ENCODE measurements at regions not wholly inside any gene's neighbourhood (a gene's known extent, or its start where the extent isn't known, plus 50 kb on each side); places are given as distances from the start of the nearest gene placed in this dataset.

DNA sequence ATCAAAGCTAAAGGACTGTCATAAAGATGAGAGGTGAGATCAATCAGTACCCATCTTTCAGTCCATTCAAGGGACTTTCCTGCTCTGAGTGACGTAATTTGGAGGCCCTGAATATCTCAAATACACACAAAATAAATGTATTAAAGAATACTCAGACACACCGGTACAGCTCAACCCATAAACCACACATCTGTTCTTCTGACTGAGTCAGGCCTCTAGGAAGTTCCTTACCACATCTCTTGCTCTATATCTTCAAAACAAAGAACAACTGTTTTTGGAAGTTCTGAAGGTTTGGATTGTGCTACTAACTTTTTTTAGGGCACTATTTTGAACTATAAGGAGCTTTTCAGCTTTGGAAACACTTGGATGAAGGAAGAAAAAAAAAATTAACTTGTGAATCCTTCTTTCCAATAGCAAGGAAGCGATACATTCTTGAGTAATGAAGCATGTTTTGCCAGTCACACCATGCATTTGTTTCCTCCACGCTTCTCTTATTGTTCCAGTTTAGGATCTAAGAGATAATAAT, 866.5 kb upstream of the VRK2 start:
- TF ChIP-seq, protein P1, sequence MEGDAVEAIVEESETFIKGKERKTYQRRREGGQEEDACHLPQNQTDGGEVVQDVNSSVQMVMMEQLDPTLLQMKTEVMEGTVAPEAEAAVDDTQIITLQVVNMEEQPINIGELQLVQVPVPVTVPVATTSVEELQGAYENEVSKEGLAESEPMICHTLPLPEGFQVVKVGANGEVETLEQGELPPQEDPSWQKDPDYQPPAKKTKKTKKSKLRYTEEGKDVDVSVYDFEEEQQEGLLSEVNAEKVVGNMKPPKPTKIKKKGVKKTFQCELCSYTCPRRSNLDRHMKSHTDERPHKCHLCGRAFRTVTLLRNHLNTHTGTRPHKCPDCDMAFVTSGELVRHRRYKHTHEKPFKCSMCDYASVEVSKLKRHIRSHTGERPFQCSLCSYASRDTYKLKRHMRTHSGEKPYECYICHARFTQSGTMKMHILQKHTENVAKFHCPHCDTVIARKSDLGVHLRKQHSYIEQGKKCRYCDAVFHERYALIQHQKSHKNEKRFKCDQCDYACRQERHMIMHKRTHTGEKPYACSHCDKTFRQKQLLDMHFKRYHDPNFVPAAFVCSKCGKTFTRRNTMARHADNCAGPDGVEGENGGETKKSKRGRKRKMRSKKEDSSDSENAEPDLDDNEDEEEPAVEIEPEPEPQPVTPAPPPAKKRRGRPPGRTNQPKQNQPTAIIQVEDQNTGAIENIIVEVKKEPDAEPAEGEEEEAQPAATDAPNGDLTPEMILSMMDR (IDR thresholded peaks at IDR 0.05; ENCODE audit: low read depth, low read length): no peak
- TF ChIP-seq, protein P2, sequence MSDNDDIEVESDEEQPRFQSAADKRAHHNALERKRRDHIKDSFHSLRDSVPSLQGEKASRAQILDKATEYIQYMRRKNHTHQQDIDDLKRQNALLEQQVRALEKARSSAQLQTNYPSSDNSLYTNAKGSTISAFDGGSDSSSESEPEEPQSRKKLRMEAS (IDR thresholded peaks at IDR 0.05; ENCODE audit: low read depth, low read length): no peak
- TF ChIP-seq POLR2A (IDR thresholded peaks at IDR 0.05; ENCODE audit: extremely low read depth, insufficient read length) (no peak), MYC (IDR thresholded peaks at IDR 0.05; ENCODE audit: low read depth, low read length) (no peak)

Data from NB4 (cell line).